ENCODE measurements at regions not wholly inside any gene's neighbourhood (a gene's known extent, or its start where the extent isn't known, plus 50 kb on each side); places are given as distances from the start of the nearest gene placed in this dataset.

- FAIRE-seq (no peak), DNase-seq (ENCODE audit: insufficient read length, low spot score) (no peak)
- TF ChIP-seq POLR2A (IDR thresholded peaks at IDR 0.05; ENCODE audit: low read depth, low read length) = no peak
Measured at GRCh38 chr3:144529566-144529965, 557.9 kb downstream of the DIPK2A start.

GRCh38 chr3:144544871-144545270 is 573.2 kb downstream of the DIPK2A start:
- FAIRE-seq (no peak), DNase-seq (ENCODE audit: insufficient read length, low spot score) (no peak)

GRCh38 chr3:144546539-144546938 is 574.9 kb downstream of the DIPK2A start:
- no peak for FAIRE-seq
- no peak for TF ChIP-seq POLR2A (IDR thresholded peaks at IDR 0.05; ENCODE audit: low read depth, low read length)
- DNase-seq (ENCODE audit: insufficient read length, low spot score) = no peak

More at GRCh38 chr3:144544871-144545270, 573.2 kb downstream of the DIPK2A start:
- TF ChIP-seq POLR2A (IDR thresholded peaks at IDR 0.05; ENCODE audit: low read depth, low read length) = no peak

- no peak for TF ChIP-seq POLR2A (IDR thresholded peaks at IDR 0.05; ENCODE audit: low read depth, low read length)
- DNase-seq (ENCODE audit: insufficient read length, low spot score) = no peak
- FAIRE-seq = no peak
Measured at GRCh38 chr3:144548346-144548745, 576.7 kb downstream of the DIPK2A start.

GRCh38 chr3:144549166-144549565 is 577.5 kb downstream of the DIPK2A start:
- TF ChIP-seq POLR2A (IDR thresholded peaks at IDR 0.05; ENCODE audit: low read depth, low read length) = no peak
- no peak for DNase-seq (ENCODE audit: insufficient read length, low spot score)
- FAIRE-seq = no peak

- TF ChIP-seq POLR2A (IDR thresholded peaks at IDR 0.05; ENCODE audit: low read depth, low read length) = no peak
- DNase-seq (ENCODE audit: insufficient read length, low spot score) (no peak), FAIRE-seq (no peak)
Measured at GRCh38 chr3:144552346-144553057, 580.9 kb downstream of the DIPK2A start.

- no peak for FAIRE-seq
Measured at GRCh38 chr3:144553301-144553700, 581.7 kb downstream of the DIPK2A start.

GRCh38 chr3:144554889-144555288 is 583.3 kb downstream of the DIPK2A start:
- FAIRE-seq (no peak), DNase-seq (ENCODE audit: insufficient read length, low spot score) (no peak)
- TF ChIP-seq POLR2A (IDR thresholded peaks at IDR 0.05; ENCODE audit: low read depth, low read length) = no peak

More at GRCh38 chr3:144553301-144553700, 581.7 kb downstream of the DIPK2A start:
- no peak for DNase-seq (ENCODE audit: insufficient read length, low spot score)
- TF ChIP-seq POLR2A (IDR thresholded peaks at IDR 0.05; ENCODE audit: low read depth, low read length) = no peak

- no peak for TF ChIP-seq POLR2A (IDR thresholded peaks at IDR 0.05; ENCODE audit: low read depth, low read length)
- FAIRE-seq = peak; percentile 86
- peak; percentile 17 for DNase-seq (ENCODE audit: insufficient read length, low spot score)
Measured at GRCh38 chr3:144556392-144556791, 584.8 kb downstream of the DIPK2A start.

GRCh38 chr3:144557515-144557914 is 585.9 kb downstream of the DIPK2A start:
- no peak for TF ChIP-seq POLR2A (IDR thresholded peaks at IDR 0.05; ENCODE audit: low read depth, low read length)
- FAIRE-seq = no peak
- DNase-seq (ENCODE audit: insufficient read length, low spot score) = no peak

- DNase-seq (ENCODE audit: insufficient read length, low spot score) (no peak), FAIRE-seq (no peak)
- no peak for TF ChIP-seq POLR2A (IDR thresholded peaks at IDR 0.05; ENCODE audit: low read depth, low read length)
Measured at GRCh38 chr3:144564011-144564410, 592.4 kb downstream of the DIPK2A start.

GRCh38 chr3:144566320-144566719 is 594.7 kb downstream of the DIPK2A start:
- no peak for FAIRE-seq
- no peak for TF ChIP-seq POLR2A (IDR thresholded peaks at IDR 0.05; ENCODE audit: low read depth, low read length)
- DNase-seq (ENCODE audit: insufficient read length, low spot score) = no peak

- TF ChIP-seq POLR2A (IDR thresholded peaks at IDR 0.05; ENCODE audit: low read depth, low read length) = no peak
- DNase-seq (ENCODE audit: insufficient read length, low spot score) (no peak), FAIRE-seq (no peak)
Measured at GRCh38 chr3:144569651-144570050, 598.0 kb downstream of the DIPK2A start.

- no peak for FAIRE-seq
- no peak for DNase-seq (ENCODE audit: insufficient read length, low spot score)
- TF ChIP-seq POLR2A (IDR thresholded peaks at IDR 0.05; ENCODE audit: low read depth, low read length) = no peak
Measured at GRCh38 chr3:144583871-144584270, 612.2 kb downstream of the DIPK2A start.

GRCh38 chr3:144585408-144585807 is 613.8 kb downstream of the DIPK2A start:
- TF ChIP-seq POLR2A (IDR thresholded peaks at IDR 0.05; ENCODE audit: low read depth, low read length) = no peak
- FAIRE-seq = no peak
- DNase-seq (ENCODE audit: insufficient read length, low spot score) = no peak

All from H54 (cell line).